Stimulated activated naive CD4-positive, alpha-beta T cell (primary cell): ENCODE measurements at regions not wholly inside any gene's neighbourhood (a gene's known extent, or its start where the extent isn't known, plus 50 kb on each side); places are given as distances from the start of the nearest gene placed in this dataset.

ENCODE experiments used
- DNase-seq, 6 experiments: peaks; one replicate each; lab custom pipeline; 2025; lab: John Stamatoyannopoulos, UW

- DNase-seq, result no peak
These were observed 189.8 kb downstream of the TMX3 start for GRCh38 chr18:68525091-68525490.

GRCh38 chr18:68520406-68521075 is 194.4 kb downstream of the TMX3 start:
- DNase-seq, result no peak

GRCh38 chr18:68519336-68519735 is 195.6 kb downstream of the TMX3 start:
- no peak for DNase-seq

- no peak for DNase-seq
These were observed 205.0 kb downstream of the TMX3 start for GRCh38 chr18:68509902-68510301.

GRCh38 chr18:68507781-68508180 is 207.1 kb downstream of the TMX3 start:
- DNase-seq, result no peak

- no peak for DNase-seq
These were observed 209.7 kb downstream of the TMX3 start for GRCh38 chr18:68505178-68505574.

GRCh38 chr18:68504441-68505177 is 210.3 kb downstream of the TMX3 start:
- no peak for DNase-seq

GRCh38 chr18:68500556-68500955 is 214.4 kb downstream of the TMX3 start:
- no peak for DNase-seq

GRCh38 chr18:68499141-68499540 is 215.8 kb downstream of the TMX3 start:
- DNase-seq, result no peak

- no peak for DNase-seq
These were observed 216.3 kb downstream of the TMX3 start for GRCh38 chr18:68498636-68499035.

- no peak for DNase-seq
These were observed 216.7 kb downstream of the TMX3 start for GRCh38 chr18:68498185-68498584.

- no peak for DNase-seq
These were observed 219.9 kb downstream of the TMX3 start for GRCh38 chr18:68494802-68495581.

- DNase-seq, result no peak
These were observed 225.7 kb downstream of the TMX3 start for GRCh38 chr18:68489013-68489792.

GRCh38 chr18:68484241-68484640 is 230.7 kb downstream of the TMX3 start:
- DNase-seq, result no peak

- no peak for DNase-seq
These were observed 232.1 kb downstream of the TMX3 start for GRCh38 chr18:68482815-68483214.

GRCh38 chr18:68480196-68480595 is 234.7 kb downstream of the TMX3 start:
- no peak for DNase-seq

GRCh38 chr18:68478246-68478645 is 236.7 kb downstream of the TMX3 start:
- no peak for DNase-seq

GRCh38 chr18:68475883-68476282 is 239.0 kb downstream of the TMX3 start:
- DNase-seq, result no peak

- DNase-seq, result no peak
These were observed 242.1 kb downstream of the TMX3 start for GRCh38 chr18:68472701-68473295.

GRCh38 chr18:68469049-68469625 is 245.8 kb downstream of the TMX3 start:
- DNase-seq, result no peak

- no peak for DNase-seq
These were observed 247.0 kb downstream of the TMX3 start for GRCh38 chr18:68467957-68468356.
